MCF 10A (cell line): ENCODE measurements at regions not wholly inside any gene's neighbourhood (a gene's known extent, or its start where the extent isn't known, plus 50 kb on each side); places are given as distances from the start of the nearest gene placed in this dataset.

Experiments used
- BruUV-seq: library from RNA; stranded (reverse); fragments of 400-500 nt; replicated peaks from 2 replicates; lab custom pipeline; 2021; lab: Mats Ljungman, UMichigan
- CTCF ChIA-PET: fragments of 300-600 bp; sonication (Branson Sonifier 250); formaldehyde crosslinking; extraction: SDS; loops from one replicate; lab custom pipeline; 2021; ENCODE audit warnings: antibody characterized with exemption, inconsistent platforms; lab: Yijun Ruan, JAX
- POLR2A ChIA-PET: fragments of 300-600, 350-650 bp; sonication (Branson Sonifier 250); formaldehyde crosslinking; extraction: SDS; loops from one replicate; lab custom pipeline; 2020; ENCODE audit warnings: antibody characterized with exemption, inconsistent platforms; lab: Yijun Ruan, JAX
- DNase-seq: peaks from one replicate; pipeline ENCODE4 v3.0.0-alpha.2; 2018; ENCODE audit not compliant: unreplicated experiment
- H3K27ac Mint-ChIP-seq: one replicate; pipeline ENCODE4 v1.8.0; 2022; ENCODE audit warnings: mild to moderate bottlenecking, low read depth, mixed read lengths; ENCODE audit not compliant: unreplicated experiment
- H3K27me3 Mint-ChIP-seq: one replicate; pipeline ENCODE4 v1.8.0; 2022; ENCODE audit warnings: mixed read lengths; ENCODE audit not compliant: insufficient read depth, unreplicated experiment
- H3K36me3 Mint-ChIP-seq: one replicate; pipeline ENCODE4 v1.8.0; 2022; ENCODE audit warnings: mild to moderate bottlenecking, moderate library complexity, mixed read lengths; ENCODE audit not compliant: insufficient read depth, unreplicated experiment
- H3K4me1 Mint-ChIP-seq: one replicate; pipeline ENCODE4 v1.8.0; 2022; ENCODE audit warnings: mixed read lengths; ENCODE audit not compliant: insufficient read depth, unreplicated experiment
- H3K4me3 Mint-ChIP-seq: one replicate; pipeline ENCODE4 v1.8.0; 2022; ENCODE audit warnings: mild to moderate bottlenecking, moderate library complexity, mixed read lengths; ENCODE audit not compliant: unreplicated experiment
- H3K9me3 Mint-ChIP-seq: one replicate; pipeline ENCODE4 v1.8.0; 2022; ENCODE audit warnings: mixed read lengths; ENCODE audit not compliant: unreplicated experiment
- intact Hi-C: fragments of 100-400 bp; cut with micrococcal nuclease; formaldehyde crosslinking; loops from 2 replicates; pipeline ENCODE4 v1.14.1; 2022
- TF ChIP-seq, protein P1 (sequence below): fragments of 200-600 bp; IDR thresholded peaks from one replicate; pipeline ENCODE4 v1.8.0; 2022; ENCODE audit warnings: antibody characterized with exemption, mild to moderate bottlenecking; ENCODE audit not compliant: unreplicated experiment

DNA sequence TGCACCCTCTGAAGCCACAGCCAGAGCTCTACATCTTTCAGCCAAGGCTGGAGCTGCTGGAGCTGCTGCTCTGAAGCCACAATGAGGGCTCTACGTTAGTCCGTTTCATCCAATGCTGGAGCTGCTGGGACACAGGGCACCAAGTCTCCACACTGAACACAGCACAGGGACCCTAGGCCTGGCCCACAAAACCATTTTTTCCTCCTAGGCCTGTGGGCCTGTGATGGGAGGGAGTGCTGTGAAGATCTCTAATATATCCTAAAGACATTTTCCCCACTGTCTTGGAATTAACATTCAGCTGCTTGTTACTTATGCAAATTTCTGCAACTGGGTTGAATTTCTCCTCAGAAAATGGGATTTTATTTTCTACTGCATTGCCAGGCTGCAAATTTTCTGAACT is 441.4 kb upstream of the FAT3 start:
- no peaks in the 10 kb centered on the region for H3K36me3 Mint-ChIP-seq
- no peak for DNase-seq
- TF ChIP-seq, protein P1, sequence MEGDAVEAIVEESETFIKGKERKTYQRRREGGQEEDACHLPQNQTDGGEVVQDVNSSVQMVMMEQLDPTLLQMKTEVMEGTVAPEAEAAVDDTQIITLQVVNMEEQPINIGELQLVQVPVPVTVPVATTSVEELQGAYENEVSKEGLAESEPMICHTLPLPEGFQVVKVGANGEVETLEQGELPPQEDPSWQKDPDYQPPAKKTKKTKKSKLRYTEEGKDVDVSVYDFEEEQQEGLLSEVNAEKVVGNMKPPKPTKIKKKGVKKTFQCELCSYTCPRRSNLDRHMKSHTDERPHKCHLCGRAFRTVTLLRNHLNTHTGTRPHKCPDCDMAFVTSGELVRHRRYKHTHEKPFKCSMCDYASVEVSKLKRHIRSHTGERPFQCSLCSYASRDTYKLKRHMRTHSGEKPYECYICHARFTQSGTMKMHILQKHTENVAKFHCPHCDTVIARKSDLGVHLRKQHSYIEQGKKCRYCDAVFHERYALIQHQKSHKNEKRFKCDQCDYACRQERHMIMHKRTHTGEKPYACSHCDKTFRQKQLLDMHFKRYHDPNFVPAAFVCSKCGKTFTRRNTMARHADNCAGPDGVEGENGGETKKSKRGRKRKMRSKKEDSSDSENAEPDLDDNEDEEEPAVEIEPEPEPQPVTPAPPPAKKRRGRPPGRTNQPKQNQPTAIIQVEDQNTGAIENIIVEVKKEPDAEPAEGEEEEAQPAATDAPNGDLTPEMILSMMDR: no peak
- no peak overlapping the region for H3K27ac Mint-ChIP-seq
- BruUV-seq: no TSS peak
- POLR2A ChIA-PET: no interaction called here
- H3K4me3 Mint-ChIP-seq: no peak overlapping the region
- H3K9me3 Mint-ChIP-seq: peaks cover 9% of the 10 kb centered on the region
- CTCF ChIA-PET: no interaction called here
- peaks cover 6% of the 10 kb centered on the region for H3K4me1 Mint-ChIP-seq
- intact Hi-C loops: no loop called here
- no peaks in the 10 kb centered on the region for H3K27me3 Mint-ChIP-seq

DNA sequence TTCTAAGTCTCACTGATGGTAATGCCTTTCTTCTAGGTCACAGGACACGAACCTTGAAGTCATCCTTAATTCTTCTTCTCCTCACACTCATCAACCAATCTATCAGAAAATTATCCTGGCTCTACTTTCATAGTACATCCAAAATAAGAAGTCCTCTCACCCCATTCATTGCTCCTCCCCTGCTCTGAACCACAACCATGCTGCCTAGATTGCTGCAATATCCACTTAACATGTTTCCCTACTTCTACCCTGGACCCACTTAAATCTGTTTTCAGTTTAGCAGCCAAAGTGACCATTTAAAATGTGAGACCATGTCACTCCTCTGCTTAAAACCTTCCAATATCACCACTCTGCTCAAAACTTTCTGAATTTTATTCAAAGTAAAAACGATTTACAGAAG is 445.9 kb upstream of the FAT3 start:
- no peak overlapping the region for H3K27ac Mint-ChIP-seq
- ChIA-PET POLR2A (no interaction called here), CTCF (no interaction called here)
- H3K4me1 Mint-ChIP-seq: no peaks in the 10 kb centered on the region
- intact Hi-C loops: no loop called here
- no peak overlapping the region for H3K4me3 Mint-ChIP-seq
- peaks cover 7% of the 10 kb centered on the region for H3K9me3 Mint-ChIP-seq
- no peaks in the 10 kb centered on the region for H3K36me3 Mint-ChIP-seq
- H3K27me3 Mint-ChIP-seq: no peaks in the 10 kb centered on the region
- TF ChIP-seq, protein P1: no peak
- DNase-seq: no peak
- no TSS peak for BruUV-seq

DNA sequence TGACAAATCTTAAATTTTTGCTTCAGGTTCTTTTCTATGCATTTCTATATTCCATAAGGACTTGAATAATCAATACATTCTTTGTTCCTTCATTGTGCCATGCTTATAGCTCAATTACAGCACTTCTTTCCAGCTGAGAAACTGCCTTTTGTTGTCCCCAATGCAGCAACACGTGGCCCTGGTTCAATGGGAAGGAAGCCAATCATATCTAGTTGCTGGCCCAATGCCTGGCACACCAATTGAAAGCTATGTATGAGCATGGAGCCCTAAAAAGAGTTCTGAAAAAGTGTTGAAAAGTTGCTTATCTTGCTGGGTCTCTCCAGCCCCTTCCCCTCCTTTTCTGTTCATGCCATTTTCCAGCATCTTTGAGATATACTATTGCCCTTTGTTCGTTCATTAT is 448.0 kb upstream of the FAT3 start:
- Mint-ChIP-seq H3K27ac (no peak overlapping the region), H3K4me1 (no peaks in the 10 kb centered on the region), H3K36me3 (no peaks in the 10 kb centered on the region), H3K27me3 (no peaks in the 10 kb centered on the region), H3K4me3 (no peak overlapping the region), H3K9me3 (no peaks in the 10 kb centered on the region)
- no TSS peak for BruUV-seq
- intact Hi-C loops: no loop called here
- TF ChIP-seq, protein P1: no peak
- ChIA-PET POLR2A (no interaction called here), CTCF (interaction anchor here (0.6 kb wide), 1 partner anchor 34 kb away, joined by 3 read pairs; no protein-coding TSS in a partner anchor)
- no peak for DNase-seq

DNA sequence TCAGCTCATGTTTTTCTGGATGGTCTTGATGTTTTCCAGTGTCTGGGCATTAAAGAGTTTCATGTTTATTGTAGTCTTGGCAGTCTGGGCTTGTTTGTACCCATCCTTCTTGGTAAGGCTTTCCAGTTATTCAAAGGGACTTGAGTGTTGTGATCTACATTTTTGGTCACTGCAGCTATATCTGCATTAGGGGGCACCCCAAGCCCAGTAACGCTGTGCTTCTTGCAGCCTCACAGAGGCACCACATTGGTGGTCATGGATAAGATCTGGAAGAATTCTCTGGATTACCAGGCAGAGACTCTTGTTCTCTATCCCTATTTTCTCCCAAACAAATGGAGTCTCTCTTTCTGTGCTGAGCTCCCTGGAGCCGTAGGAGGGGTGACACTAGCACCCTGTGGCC is 451.5 kb upstream of the FAT3 start:
- Mint-ChIP-seq H3K9me3 (no peaks in the 10 kb centered on the region), H3K4me3 (no peak overlapping the region), H3K27me3 (no peaks in the 10 kb centered on the region), H3K36me3 (no peaks in the 10 kb centered on the region), H3K27ac (no peak overlapping the region), H3K4me1 (no peaks in the 10 kb centered on the region)
- POLR2A ChIA-PET: interaction anchor here (0.6 kb wide), 1 partner anchor 842 kb away, joined by 3 read pairs; no protein-coding TSS in a partner anchor
- TF ChIP-seq, protein P1: no peak
- peak; percentile 21 for DNase-seq
- CTCF ChIA-PET: no interaction called here
- no TSS peak for BruUV-seq
- intact Hi-C loops: loop anchor here (2.0 kb wide), 1 partner anchor 1114 kb away; no protein-coding TSS in a partner anchor
